Adrenal gland (tissue), 9 donors: ENCODE measurements at regions not wholly inside any gene's neighbourhood (a gene's known extent, or its start where the extent isn't known, plus 50 kb on each side); places are given as distances from the start of the nearest gene placed in this dataset.

ENCODE experiments used
- DNase-seq, 7 donors: peaks; one replicate each; pipeline ENCODE4 v3.0.0-alpha.2; 2019 to 2020
- H3K27ac ChIP-seq, 5 donors: fragments of 200-600 bp; sonication (generic) in 4 of 5; 1 replicate in 3 of 5; 2 replicates in 2 of 5; pipeline versions ENCODE4 v1.5.1 to v1.8.0; 2016 to 2020; ENCODE audit warnings: mild to moderate bottlenecking in 1 of 5
- H3K27me3 ChIP-seq: fragments of 200-600 bp; 2 replicates; pipeline ENCODE4 v1.8.0; 2021
- H3K36me3 ChIP-seq, 2 donors: fragments of 200-600 bp; replicated peaks in 1 of 2; 1 replicate in 1 of 2; 2 replicates in 1 of 2; pipeline versions ENCODE4 v1.5.1 to v1.8.0; 2018 to 2022
- H3K4me1 ChIP-seq, 2 donors: fragments of 200-600 bp; replicated peaks in 1 of 2; 1 replicate in 1 of 2; 2 replicates in 1 of 2; pipeline versions ENCODE4 v1.5.1 to v1.8.0; 2018 to 2021
- H3K4me3 ChIP-seq, 4 donors: fragments of 200-600 bp; sonication (generic) in 3 of 4; one replicate each; pipeline ENCODE4 v1.5.1; 2016 to 2018
- H3K9me3 ChIP-seq, 3 donors: fragments of 200-600 bp; sonication (generic) in 1 of 3; replicated peaks in 1 of 3; 1 replicate in 2 of 3; 2 replicates in 1 of 3; pipeline versions ENCODE4 v1.5.1 to v1.8.0; 2016 to 2021
- POLR2A ChIP-seq, 2 donors: fragments of 450-650 bp; IDR thresholded peaks; one replicate each; pipeline ENCODE4 v1.6.1; 2017; ENCODE audit warnings: antibody characterized with exemption in 2 of 2, mild to moderate bottlenecking in 2 of 2, moderate library complexity in 1 of 2
- WGBS, 4 donors: extraction: QIAGEN DNeasy Blood & Tissue Kit in 2 of 4; methylation state at CpG; one replicate each; pipeline versions ENCODE4 v1.1.5 to v1.1.7; 2013 to 2017; 5-methylcytosine and 5-hydroxymethylcytosine counted together
- intact Hi-C, 2 donors: fragments of 100-400 bp; cut with DNase I; formaldehyde crosslinking; loops; one replicate each; pipeline versions ENCODE4 v1.14.1 to v1.15.0; 2022 to 2023
- TF ChIP-seq, protein P1 (sequence below), 6 experiments: fragments of 450-650 bp in 4 of 6; fragments of 200-600 bp in 2 of 6; sonication (generic) in 1 of 6; IDR thresholded peaks; 1 replicate in 5 of 6; 2 replicates in 1 of 6; pipeline versions ENCODE4 v1.5.1 to v1.8.0; 2016 to 2021; ENCODE audit warnings: antibody characterized with exemption in 6 of 6, mild to moderate bottlenecking in 2 of 6, moderate library complexity in 1 of 6
- donor health status: healthy with polysubstance abuse.
- donor health status: Bipolar disorder and iron deficiency.
- donor health status: DM: yes; HTN: yes; CAD: no.
- donor health status: DM: no; HTN: no; CAD: no.
- donor health status: DM: no; HTN: no; CAD: no.

DNA sequence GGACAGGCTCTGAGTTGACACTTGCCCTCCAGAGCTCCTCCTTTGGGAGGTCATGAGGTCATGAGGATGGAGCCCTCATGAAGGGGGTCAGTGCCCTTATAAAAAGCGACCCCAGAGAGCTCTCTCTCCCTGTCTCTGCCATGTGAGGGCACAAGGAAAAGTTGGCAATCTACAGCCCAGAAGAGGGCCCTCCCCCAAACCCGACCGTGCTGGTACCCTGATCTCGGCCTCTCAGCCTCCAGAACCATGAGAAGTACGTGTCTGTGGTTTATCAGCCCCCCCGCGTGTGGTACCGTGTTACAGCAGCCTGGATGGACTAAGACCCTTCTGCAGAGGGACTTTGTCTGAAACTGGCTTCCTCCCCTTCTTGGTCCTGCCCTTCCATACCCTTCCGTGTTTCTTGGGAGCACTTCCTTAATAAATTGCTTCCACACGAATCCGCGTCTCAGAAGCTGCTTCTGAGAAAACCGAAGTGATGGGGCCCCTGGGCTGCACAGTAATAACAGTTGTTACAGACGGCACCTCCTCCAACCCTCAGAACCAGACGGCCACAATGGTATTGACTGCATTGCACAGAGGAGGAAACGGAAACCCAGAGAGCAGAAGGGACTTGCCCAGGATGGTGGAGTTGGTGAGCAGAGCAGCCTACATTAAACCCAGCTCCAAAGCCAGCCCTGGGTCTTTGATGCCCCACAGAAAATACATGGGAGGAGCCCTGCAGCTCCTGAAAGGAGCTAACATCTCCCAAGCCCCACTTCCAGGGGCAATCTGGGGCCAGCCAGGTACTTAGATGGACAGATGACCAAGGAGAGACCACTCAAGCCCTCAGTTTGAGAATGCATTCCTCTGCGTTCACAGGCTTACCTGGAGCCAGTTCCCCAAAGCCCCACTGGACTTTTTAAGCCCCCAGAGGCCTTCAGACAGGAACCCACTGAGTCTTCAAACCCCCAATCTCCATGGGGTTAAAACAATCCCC lies 242.7 kb downstream of the BCOR start:
- 72 to 80% (median 76%) methylated on average over 6 to 17 of the region's 17 CpGs for WGBS, 4 donors

DNA sequence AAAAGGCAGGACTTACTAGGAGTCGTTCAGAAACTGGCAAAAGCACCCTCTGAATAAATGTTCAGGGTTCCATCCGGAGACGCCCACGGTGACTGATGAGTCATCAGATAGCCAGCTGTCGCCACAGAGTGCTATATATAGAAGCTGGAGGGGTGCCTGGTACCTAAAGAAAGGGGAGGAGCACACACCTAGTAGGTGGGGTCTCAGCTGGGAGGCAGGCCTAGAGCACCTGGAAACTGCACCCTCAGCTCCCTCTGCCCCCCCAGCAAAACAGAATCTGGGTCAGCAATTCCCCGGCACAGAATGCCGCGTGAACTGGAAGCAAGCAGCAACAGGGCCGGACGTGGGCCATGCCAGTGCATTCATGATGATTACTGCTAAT lies 242.0 kb downstream of the BCOR start:
- no peak overlapping the region for H3K4me3 ChIP-seq
- no peaks in the 10 kb centered on the region for H3K36me3 ChIP-seq
- H3K27me3 ChIP-seq: peaks cover 8% of the 10 kb centered on the region
- TF ChIP-seq, protein P1, sequence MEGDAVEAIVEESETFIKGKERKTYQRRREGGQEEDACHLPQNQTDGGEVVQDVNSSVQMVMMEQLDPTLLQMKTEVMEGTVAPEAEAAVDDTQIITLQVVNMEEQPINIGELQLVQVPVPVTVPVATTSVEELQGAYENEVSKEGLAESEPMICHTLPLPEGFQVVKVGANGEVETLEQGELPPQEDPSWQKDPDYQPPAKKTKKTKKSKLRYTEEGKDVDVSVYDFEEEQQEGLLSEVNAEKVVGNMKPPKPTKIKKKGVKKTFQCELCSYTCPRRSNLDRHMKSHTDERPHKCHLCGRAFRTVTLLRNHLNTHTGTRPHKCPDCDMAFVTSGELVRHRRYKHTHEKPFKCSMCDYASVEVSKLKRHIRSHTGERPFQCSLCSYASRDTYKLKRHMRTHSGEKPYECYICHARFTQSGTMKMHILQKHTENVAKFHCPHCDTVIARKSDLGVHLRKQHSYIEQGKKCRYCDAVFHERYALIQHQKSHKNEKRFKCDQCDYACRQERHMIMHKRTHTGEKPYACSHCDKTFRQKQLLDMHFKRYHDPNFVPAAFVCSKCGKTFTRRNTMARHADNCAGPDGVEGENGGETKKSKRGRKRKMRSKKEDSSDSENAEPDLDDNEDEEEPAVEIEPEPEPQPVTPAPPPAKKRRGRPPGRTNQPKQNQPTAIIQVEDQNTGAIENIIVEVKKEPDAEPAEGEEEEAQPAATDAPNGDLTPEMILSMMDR (IDR thresholded peaks at IDR 0.05): no peak
- TF ChIP-seq POLR2A (IDR thresholded peaks at IDR 0.05): no peak
- DNase-seq: peak in 1 of 7 donors; percentile 22
- intact Hi-C loops: no loop called here
- H3K27ac ChIP-seq: peak overlapping the region in 1 of 5 donors; percentile 3
- no peaks in the 10 kb centered on the region for H3K9me3 ChIP-seq
- H3K4me1 ChIP-seq: no peaks in the 10 kb centered on the region
- WGBS, 4 donors: 34 to 57% (median 45%) methylated on average over 4 to 10 of the region's 10 CpGs

More for the DNA sequence above, 242.7 kb downstream of the BCOR start:
- H3K9me3 ChIP-seq: no peaks in the 10 kb centered on the region
- H3K4me3 ChIP-seq: no peak overlapping the region
- H3K27ac ChIP-seq: no peak overlapping the region
- H3K27me3 ChIP-seq: peaks cover 7% of the 10 kb centered on the region
- H3K4me1 ChIP-seq: no peaks in the 10 kb centered on the region
- TF ChIP-seq, protein P1 (IDR thresholded peaks at IDR 0.05): no peak
- TF ChIP-seq POLR2A (IDR thresholded peaks at IDR 0.05): no peak
- no peaks in the 10 kb centered on the region for H3K36me3 ChIP-seq
- intact Hi-C loops: no loop called here
- DNase-seq: no peak

DNA sequence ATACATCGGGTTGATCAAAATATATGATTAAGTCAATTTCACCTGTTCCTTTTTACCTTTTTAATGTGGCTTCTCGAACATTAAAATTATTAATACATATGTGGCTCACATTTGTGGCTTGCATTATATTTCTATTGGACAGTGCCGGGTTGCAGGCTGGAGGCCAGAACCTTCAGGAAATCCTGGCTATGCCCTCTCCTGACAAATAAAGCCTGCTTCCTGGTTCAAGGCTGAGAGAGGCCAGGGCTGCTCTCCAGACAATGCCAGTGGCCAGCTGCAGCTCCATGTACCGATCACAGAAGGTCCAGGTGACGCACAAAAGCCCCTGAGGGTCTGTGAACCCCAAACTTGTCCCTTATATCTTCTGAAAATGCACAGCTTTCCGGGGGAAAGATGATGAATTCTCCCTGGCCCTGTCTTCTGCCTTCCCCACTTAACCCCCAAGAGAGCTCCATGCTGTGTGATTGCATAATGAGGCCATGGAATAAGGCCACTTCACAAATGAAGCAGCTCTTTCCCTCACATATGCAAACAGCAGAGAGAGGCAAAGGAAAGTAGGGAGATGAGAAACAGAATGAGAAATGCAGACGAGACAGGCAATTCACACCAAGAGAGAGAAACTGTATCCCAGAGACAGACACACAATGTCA lies 241.2 kb downstream of the BCOR start:
- Histone ChIP-seq H3K4me1 (no peaks in the 10 kb centered on the region), H3K4me3 (no peak overlapping the region), H3K27me3 (peaks cover 8% of the 10 kb centered on the region), H3K36me3 (no peaks in the 10 kb centered on the region), H3K9me3 (no peaks in the 10 kb centered on the region), H3K27ac (no peak overlapping the region)
- DNase-seq: no peak
- intact Hi-C loops: no loop called here
- TF ChIP-seq POLR2A (IDR thresholded peaks at IDR 0.05): no peak
- TF ChIP-seq, protein P1 (IDR thresholded peaks at IDR 0.05): no peak
- WGBS, 4 donors: 69 to 81% (median 78%) methylated on average over 5 to 7 of the region's 7 CpGs

DNA sequence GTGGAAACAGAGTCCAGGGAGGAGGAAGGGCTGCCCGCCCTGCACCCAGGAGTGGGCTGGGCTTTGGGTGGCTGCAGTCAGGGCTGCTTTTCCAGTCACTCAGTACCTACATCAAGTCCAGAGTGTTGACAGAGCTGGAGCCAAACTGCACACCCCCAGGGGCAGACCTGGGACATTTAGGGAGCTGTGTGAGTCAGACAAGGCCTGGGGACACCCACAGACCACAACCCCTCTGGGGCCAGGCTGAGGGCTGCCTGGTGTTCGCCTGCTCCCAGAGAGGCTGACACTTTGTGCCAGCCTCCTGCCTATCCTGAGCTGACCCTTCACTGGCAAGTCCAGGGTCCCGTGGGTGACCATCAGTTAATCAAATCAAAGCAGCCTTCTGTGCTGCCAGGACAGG lies 240.0 kb downstream of the BCOR start:
- H3K27ac ChIP-seq: no peak overlapping the region
- no peaks in the 10 kb centered on the region for H3K4me1 ChIP-seq
- no peak for DNase-seq
- no peaks in the 10 kb centered on the region for H3K9me3 ChIP-seq
- H3K4me3 ChIP-seq: no peak overlapping the region
- no peaks in the 10 kb centered on the region for H3K36me3 ChIP-seq
- TF ChIP-seq POLR2A (IDR thresholded peaks at IDR 0.05): no peak
- TF ChIP-seq, protein P1 (IDR thresholded peaks at IDR 0.05): no peak
- peaks cover 8% of the 10 kb centered on the region for H3K27me3 ChIP-seq
- intact Hi-C loops: no loop called here
- WGBS, 4 donors: 70 to 100% (median 90%) methylated on average over 1 to 3 of the region's 3 CpGs
